ENCODE measurements at regions not wholly inside any gene's neighbourhood (a gene's known extent, or its start where the extent isn't known, plus 50 kb on each side); places are given as distances from the start of the nearest gene placed in this dataset.

DNA sequence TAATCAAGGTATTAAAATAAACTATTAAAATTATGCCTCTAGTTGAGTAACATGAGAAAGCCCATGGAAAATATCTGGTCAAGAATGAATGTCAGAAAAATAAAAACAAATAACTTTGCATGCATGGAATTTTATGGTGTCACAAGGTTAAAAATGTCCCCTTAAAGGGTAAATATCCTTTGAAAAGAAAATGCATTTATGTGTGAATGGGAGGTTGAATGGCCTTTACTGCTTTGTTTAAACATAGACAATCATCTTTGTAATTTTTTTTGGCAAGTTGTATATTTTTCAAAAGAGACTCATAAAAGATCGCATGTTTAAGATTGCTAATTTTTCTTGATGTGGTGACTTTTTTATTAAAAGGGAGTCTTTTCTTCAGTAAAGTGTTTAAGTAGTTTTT is 564.2 kb downstream of the NR2F2 start:
- in situ Hi-C loops (cut with MboI; ENCODE audit: low sequenced_read_pairs) (no loop called here), dilution Hi-C loops (cut with HindIII; ENCODE audit: low sequenced_read_pairs, unreplicated experiment) (no loop called here), intact Hi-C loops (cut with micrococcal nuclease) (no loop called here)
- H3K27me3 ChIP-seq (ENCODE audit: control insufficient read depth, insufficient read depth, low read length), result no peaks in the 10 kb centered on the region
- no peak overlapping the region for H3K23ac ChIP-seq (ENCODE audit: low read depth, low read length)
- H2AFZ ChIP-seq (replicated peaks; ENCODE audit: low read length, poor library complexity), result no peak overlapping the region
- H2BK15ac ChIP-seq (ENCODE audit: low read depth, low read length), result no peak overlapping the region
- TF ChIP-seq RCOR1 (IDR thresholded peaks at IDR 0.05; ENCODE audit: insufficient replicate concordance, low read length) (no peak), FOS (IDR thresholded peaks at IDR 0.05; ENCODE audit: low read depth, low read length) (no peak), NFE2L2 (IDR thresholded peaks at IDR 0.05; ENCODE audit: low read depth, low read length) (no peak), MAZ (IDR thresholded peaks at IDR 0.05; ENCODE audit: borderline replicate concordance, low read depth, low read length) (no peak), SMC3 (IDR thresholded peaks at IDR 0.05; ENCODE audit: low read depth, low read length) (no peak), MAFK (IDR thresholded peaks at IDR 0.05; ENCODE audit: low read depth, low read length) (no peak), CHD1 (IDR thresholded peaks at IDR 0.05; ENCODE audit: low read depth, low read length) (no peak), CEBPB (IDR thresholded peaks at IDR 0.05; ENCODE audit: low read depth, low read length) (no peak), BHLHE40 (IDR thresholded peaks at IDR 0.05; ENCODE audit: low read depth, low read length) (no peak), RAD21 (IDR thresholded peaks at IDR 0.05; ENCODE audit: low read length) (no peak), MXI1 (IDR thresholded peaks at IDR 0.05; ENCODE audit: borderline replicate concordance, low read depth, low read length) (no peak), POLR2A (IDR thresholded peaks at IDR 0.05; ENCODE audit: low read depth, low read length) (no peak), RFX5 (IDR thresholded peaks at IDR 0.05; ENCODE audit: low read depth, low read length) (no peak)
- TF ChIP-seq, protein P1, sequence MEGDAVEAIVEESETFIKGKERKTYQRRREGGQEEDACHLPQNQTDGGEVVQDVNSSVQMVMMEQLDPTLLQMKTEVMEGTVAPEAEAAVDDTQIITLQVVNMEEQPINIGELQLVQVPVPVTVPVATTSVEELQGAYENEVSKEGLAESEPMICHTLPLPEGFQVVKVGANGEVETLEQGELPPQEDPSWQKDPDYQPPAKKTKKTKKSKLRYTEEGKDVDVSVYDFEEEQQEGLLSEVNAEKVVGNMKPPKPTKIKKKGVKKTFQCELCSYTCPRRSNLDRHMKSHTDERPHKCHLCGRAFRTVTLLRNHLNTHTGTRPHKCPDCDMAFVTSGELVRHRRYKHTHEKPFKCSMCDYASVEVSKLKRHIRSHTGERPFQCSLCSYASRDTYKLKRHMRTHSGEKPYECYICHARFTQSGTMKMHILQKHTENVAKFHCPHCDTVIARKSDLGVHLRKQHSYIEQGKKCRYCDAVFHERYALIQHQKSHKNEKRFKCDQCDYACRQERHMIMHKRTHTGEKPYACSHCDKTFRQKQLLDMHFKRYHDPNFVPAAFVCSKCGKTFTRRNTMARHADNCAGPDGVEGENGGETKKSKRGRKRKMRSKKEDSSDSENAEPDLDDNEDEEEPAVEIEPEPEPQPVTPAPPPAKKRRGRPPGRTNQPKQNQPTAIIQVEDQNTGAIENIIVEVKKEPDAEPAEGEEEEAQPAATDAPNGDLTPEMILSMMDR (conservative IDR thresholded peaks at IDR 0.05; ENCODE audit: low read depth, low read length), result no peak
- TF ChIP-seq, protein P2, sequence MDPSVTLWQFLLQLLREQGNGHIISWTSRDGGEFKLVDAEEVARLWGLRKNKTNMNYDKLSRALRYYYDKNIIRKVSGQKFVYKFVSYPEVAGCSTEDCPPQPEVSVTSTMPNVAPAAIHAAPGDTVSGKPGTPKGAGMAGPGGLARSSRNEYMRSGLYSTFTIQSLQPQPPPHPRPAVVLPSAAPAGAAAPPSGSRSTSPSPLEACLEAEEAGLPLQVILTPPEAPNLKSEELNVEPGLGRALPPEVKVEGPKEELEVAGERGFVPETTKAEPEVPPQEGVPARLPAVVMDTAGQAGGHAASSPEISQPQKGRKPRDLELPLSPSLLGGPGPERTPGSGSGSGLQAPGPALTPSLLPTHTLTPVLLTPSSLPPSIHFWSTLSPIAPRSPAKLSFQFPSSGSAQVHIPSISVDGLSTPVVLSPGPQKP (IDR thresholded peaks at IDR 0.05; ENCODE audit: borderline replicate concordance, low read depth, low read length), result no peak
- TF ChIP-seq, protein P3, sequence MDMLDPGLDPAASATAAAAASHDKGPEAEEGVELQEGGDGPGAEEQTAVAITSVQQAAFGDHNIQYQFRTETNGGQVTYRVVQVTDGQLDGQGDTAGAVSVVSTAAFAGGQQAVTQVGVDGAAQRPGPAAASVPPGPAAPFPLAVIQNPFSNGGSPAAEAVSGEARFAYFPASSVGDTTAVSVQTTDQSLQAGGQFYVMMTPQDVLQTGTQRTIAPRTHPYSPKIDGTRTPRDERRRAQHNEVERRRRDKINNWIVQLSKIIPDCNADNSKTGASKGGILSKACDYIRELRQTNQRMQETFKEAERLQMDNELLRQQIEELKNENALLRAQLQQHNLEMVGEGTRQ (IDR thresholded peaks at IDR 0.05; ENCODE audit: low read depth, low read length), result no peak
- H2AK9ac ChIP-seq (replicated peaks; ENCODE audit: low read depth, low read length, poor library complexity), result no peak overlapping the region
- no peaks in the 10 kb centered on the region for H4K20me1 ChIP-seq (ENCODE audit: insufficient read depth, low read length)
- H4K91ac ChIP-seq (ENCODE audit: insufficient read depth, low read depth, low read length), result no peak overlapping the region
- H3K4ac ChIP-seq (ENCODE audit: low read depth, low read length), result no peak overlapping the region
- no peak overlapping the region for H2BK20ac ChIP-seq (ENCODE audit: low read depth, low read length)
- no peak overlapping the region for H3K18ac ChIP-seq (ENCODE audit: low read depth, low read length)
- H3K9ac ChIP-seq (ENCODE audit: low read depth, low read length), result no peak overlapping the region
- H2BK5ac ChIP-seq (ENCODE audit: low read depth, low read length, poor library complexity, severe bottlenecking), result no peak overlapping the region
- H3K14ac ChIP-seq (replicated peaks; ENCODE audit: low read depth, low read length), result no peak overlapping the region
- H4K8ac ChIP-seq (ENCODE audit: low read depth in 2 of 2, low read length in 2 of 2), result no peak overlapping the region
- no peak overlapping the region for H2BK120ac ChIP-seq (ENCODE audit: low read depth, low read length)
- no peaks in the 10 kb centered on the region for H3K4me1 ChIP-seq (ENCODE audit: control insufficient read depth, insufficient read depth, low read length)
- H3K9me3 ChIP-seq (ENCODE audit: control insufficient read depth, insufficient read depth, low read length), result peaks cover 2% of the 10 kb centered on the region; the same call in 1 of the 2 replicates
- H3K4me2 ChIP-seq (ENCODE audit: low read depth, low read length), result no peak overlapping the region
- no CpG with 5 or more reads among the region's 1 CpG for WGBS, 2 experiments (ENCODE audit: extremely low coverage in 2 of 2, insufficient read length in 1 of 2)
- H3K79me1 ChIP-seq (ENCODE audit: low read depth in 1 of 2, low read length in 2 of 2), result no peaks in the 10 kb centered on the region
- H3K36me3 ChIP-seq (ENCODE audit: control insufficient read depth, insufficient read depth, low read length), result no peaks in the 10 kb centered on the region
- no peak overlapping the region for H4K5ac ChIP-seq (ENCODE audit: low read depth, low read length)
- no peaks in the 10 kb centered on the region for H3K9me1 ChIP-seq (ENCODE audit: insufficient read depth, low read length)
- ATAC-seq (ENCODE audit: low read depth) (no peak), DNase-seq (no peak)
- ChIA-PET CTCF (no interaction called here), POLR2A (ENCODE audit: unreplicated experiment) (no interaction called here)
- H3K4me3 ChIP-seq (ENCODE audit: insufficient read depth, low read depth, low read length), result no peak overlapping the region
- H3K27ac ChIP-seq (ENCODE audit: insufficient read depth, low read length), result no peak overlapping the region
- no peak overlapping the region for H3K56ac ChIP-seq (ENCODE audit: extremely low read depth, insufficient read depth, low read length)
- H2AK5ac ChIP-seq (ENCODE audit: low read depth, low read length), result no peak overlapping the region
- no TSS peak for BruUV-seq (replicated peaks)

Measured in IMR-90 (cell line).